GM23248 (cell line): ENCODE measurements at regions not wholly inside any gene's neighbourhood (a gene's known extent, or its start where the extent isn't known, plus 50 kb on each side); places are given as distances from the start of the nearest gene placed in this dataset.

ENCODE experiments used
- DNase-seq: peaks from one replicate; pipeline ENCODE4 v3.0.0-alpha.2; 2015
- H2AFZ ChIP-seq: fragments of 200-600 bp; sonication (generic); 2 replicates; pipeline ENCODE4 v1.6.1; 2016; ENCODE audit warnings: antibody characterized with exemption
- H3F3A ChIP-seq: fragments of 200-600 bp; sonication (generic); 2 replicates; pipeline ENCODE4 v1.6.1; 2016; ENCODE audit warnings: mild to moderate bottlenecking, antibody characterized with exemption, mixed run types; ENCODE audit not compliant: insufficient read depth
- H3K27ac ChIP-seq: fragments of 200-600 bp; sonication (generic); 2 replicates; pipeline ENCODE4 v1.5.1; 2016; ENCODE audit warnings: mild to moderate bottlenecking
- H3K27me3 ChIP-seq: fragments of 200-600 bp; sonication (generic); replicated peaks from 2 replicates; pipeline ENCODE4 v1.6.1; 2016; ENCODE audit warnings: mild to moderate bottlenecking; ENCODE audit not compliant: insufficient read depth
- H3K36me3 ChIP-seq: fragments of 200-600 bp; sonication (generic); 2 replicates; pipeline ENCODE4 v1.6.1; 2016; ENCODE audit warnings: low read depth, mild to moderate bottlenecking
- H3K4me1 ChIP-seq: fragments of 200-600 bp; sonication (generic); 2 replicates; pipeline ENCODE4 v1.6.1; 2016; ENCODE audit warnings: mild to moderate bottlenecking; ENCODE audit not compliant: insufficient read depth
- H3K4me2 ChIP-seq: fragments of 200-600 bp; sonication (generic); one replicate; pipeline ENCODE4 v1.6.1; 2016; ENCODE audit warnings: mild to moderate bottlenecking; ENCODE audit not compliant: unreplicated experiment
- H3K4me3 ChIP-seq: fragments of 200-600 bp; sonication (generic); 2 replicates; pipeline ENCODE4 v1.5.1; 2016; ENCODE audit warnings: mild to moderate bottlenecking
- H3K79me2 ChIP-seq: fragments of 200-600 bp; sonication (generic); 2 replicates; pipeline ENCODE4 v1.6.1; 2016; ENCODE audit warnings: mild to moderate bottlenecking; ENCODE audit not compliant: insufficient read depth
- H3K9ac ChIP-seq: fragments of 200-600 bp; sonication (generic); 2 replicates; pipeline ENCODE4 v1.6.1; 2016; ENCODE audit warnings: mild to moderate bottlenecking
- H3K9me2 ChIP-seq: fragments of 200-600 bp; sonication (generic); 2 replicates; pipeline ENCODE4 v1.6.1; 2016; ENCODE audit warnings: mixed run types, mild to moderate bottlenecking, moderate library complexity; ENCODE audit not compliant: insufficient read depth
- H3K9me3 ChIP-seq: fragments of 200-600 bp; sonication (generic); one replicate; pipeline ENCODE4 v1.6.1; 2017; ENCODE audit warnings: low read depth
- H4K20me1 ChIP-seq: fragments of 200-600 bp; sonication (generic); 2 replicates; pipeline ENCODE4 v1.6.0; 2016; ENCODE audit not compliant: insufficient read depth
- EZH2 ChIP-seq: fragments of 200-600 bp; sonication (generic); IDR thresholded peaks from 2 replicates; pipeline ENCODE4 v1.6.1; 2018; ENCODE audit warnings: antibody characterized with exemption, mild to moderate bottlenecking; ENCODE audit not compliant: insufficient read depth, poor library complexity, severe bottlenecking
- EZH2phosphoT487 ChIP-seq: fragments of 200-600 bp; sonication (generic); IDR thresholded peaks from 2 replicates; pipeline ENCODE4 v1.6.1; 2018; ENCODE audit warnings: antibody characterized with exemption, moderate library complexity, mild to moderate bottlenecking, low read depth; ENCODE audit not compliant: insufficient read depth
- WGBS, 2 experiments: methylation state at CpG; one replicate each; pipeline ENCODE4 v1.1.6; 2015 to 2017; ENCODE audit warnings: low lambda C conversion rate in 2 of 2, low coverage in 1 of 2; ENCODE audit errors: missing lambda C conversion rate in 2 of 2; 5-methylcytosine and 5-hydroxymethylcytosine counted together
- in situ Hi-C: fragments of 300-500 bp; cut with MboI; formaldehyde crosslinking; loops from 2 replicates; pipeline ENCODE4 v1.15.0; 2020

- H3K9me2 ChIP-seq = no peaks in the 10 kb centered on the region
- 31% methylated on average over 3 of the region's 3 CpGs for WGBS, 2 experiments
- no peaks in the 10 kb centered on the region for H3K79me2 ChIP-seq
- H2AFZ ChIP-seq = no peak overlapping the region
- no peaks in the 10 kb centered on the region for H3F3A ChIP-seq
- no peak overlapping the region for H3K9ac ChIP-seq
- no peaks in the 10 kb centered on the region for H3K36me3 ChIP-seq
- no peak overlapping the region for H3K4me3 ChIP-seq
- in situ Hi-C loops = no loop called here
- peak; percentile 22 for DNase-seq
- no peak overlapping the region for H3K4me2 ChIP-seq
- no peak for TF ChIP-seq EZH2phosphoT487
- no peak for TF ChIP-seq EZH2
- H3K9me3 ChIP-seq = no peaks in the 10 kb centered on the region
- no peaks in the 10 kb centered on the region for H3K27me3 ChIP-seq
- no peaks in the 10 kb centered on the region for H3K4me1 ChIP-seq
- H4K20me1 ChIP-seq = no peaks in the 10 kb centered on the region
- H3K27ac ChIP-seq = no peak overlapping the region
These were observed 117.8 kb upstream of the GMDS start for GRCh38 chr6:2363211-2363610.

GRCh38 chr6:2361195-2361594 lies 115.8 kb upstream of the GMDS start:
- in situ Hi-C loops = no loop called here
- 77 to 80% methylated on average over 5 of the region's 5 CpGs for WGBS, 2 experiments

GRCh38 chr6:2360716-2361115 lies 115.3 kb upstream of the GMDS start:
- in situ Hi-C loops = no loop called here
- H3F3A ChIP-seq = no peaks in the 10 kb centered on the region
- H3K4me3 ChIP-seq = no peak overlapping the region
- no peak overlapping the region for H3K9ac ChIP-seq
- no peaks in the 10 kb centered on the region for H3K9me3 ChIP-seq
- H3K27ac ChIP-seq = no peak overlapping the region
- H3K9me2 ChIP-seq = no peaks in the 10 kb centered on the region
- TF ChIP-seq EZH2phosphoT487 (no peak), EZH2 (no peak)
- WGBS, 2 experiments = 80 to 91% methylated on average over 5 of the region's 5 CpGs
- no peaks in the 10 kb centered on the region for H4K20me1 ChIP-seq
- no peaks in the 10 kb centered on the region for H3K79me2 ChIP-seq
- no peak for DNase-seq
- H3K36me3 ChIP-seq = no peaks in the 10 kb centered on the region
- H2AFZ ChIP-seq = no peak overlapping the region
- no peaks in the 10 kb centered on the region for H3K27me3 ChIP-seq
- no peaks in the 10 kb centered on the region for H3K4me1 ChIP-seq
- H3K4me2 ChIP-seq = no peak overlapping the region

More at GRCh38 chr6:2361195-2361594, 115.8 kb upstream of the GMDS start:
- DNase-seq = no peak
- TF ChIP-seq EZH2 (no peak), EZH2phosphoT487 (no peak)
- Histone ChIP-seq H3K4me1 (no peaks in the 10 kb centered on the region), H3K9ac (no peak overlapping the region), H4K20me1 (no peaks in the 10 kb centered on the region), H3K79me2 (no peaks in the 10 kb centered on the region), H3K4me3 (no peak overlapping the region), H2AFZ (no peak overlapping the region), H3K9me2 (no peaks in the 10 kb centered on the region), H3F3A (no peaks in the 10 kb centered on the region), H3K4me2 (no peak overlapping the region), H3K9me3 (no peaks in the 10 kb centered on the region), H3K27me3 (no peaks in the 10 kb centered on the region), H3K36me3 (no peaks in the 10 kb centered on the region), H3K27ac (no peak overlapping the region)

GRCh38 chr6:2360126-2360525 lies 114.7 kb upstream of the GMDS start:
- H3K9me3 ChIP-seq = no peaks in the 10 kb centered on the region
- H3F3A ChIP-seq = no peaks in the 10 kb centered on the region
- H3K4me1 ChIP-seq = no peaks in the 10 kb centered on the region
- no peak overlapping the region for H3K27ac ChIP-seq
- H3K9me2 ChIP-seq = no peaks in the 10 kb centered on the region
- no peak overlapping the region for H3K9ac ChIP-seq
- no peaks in the 10 kb centered on the region for H3K36me3 ChIP-seq
- H3K79me2 ChIP-seq = no peaks in the 10 kb centered on the region
- no peaks in the 10 kb centered on the region for H4K20me1 ChIP-seq
- H2AFZ ChIP-seq = no peak overlapping the region
- 54 to 55% methylated on average over 5 of the region's 5 CpGs for WGBS, 2 experiments
- no peak for DNase-seq
- H3K27me3 ChIP-seq = no peaks in the 10 kb centered on the region
- in situ Hi-C loops = no loop called here
- no peak for TF ChIP-seq EZH2
- no peak for TF ChIP-seq EZH2phosphoT487
- H3K4me3 ChIP-seq = no peak overlapping the region
- H3K4me2 ChIP-seq = no peak overlapping the region

DNA sequence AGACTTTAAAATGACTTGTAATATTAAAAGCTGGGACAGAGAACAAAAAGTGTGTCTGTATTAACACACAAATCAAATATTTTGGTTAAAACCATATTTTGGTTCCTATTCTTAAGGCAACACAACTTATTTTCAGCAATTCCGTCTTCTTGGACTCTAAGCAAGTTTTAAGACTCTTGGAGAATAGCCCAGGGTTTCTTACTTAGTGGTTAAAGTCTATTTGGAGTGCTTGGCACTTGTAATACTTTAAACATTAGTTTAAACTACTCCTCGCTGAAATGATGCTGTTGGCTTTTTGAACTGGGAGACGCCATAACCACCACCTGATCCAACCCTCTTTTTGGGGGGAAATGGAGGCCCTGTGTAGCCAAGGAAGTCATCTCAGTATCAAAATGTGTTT lies 109.7 kb upstream of the GMDS start:
- in situ Hi-C loops = loop anchor here (10.0 kb wide), 1 partner anchor 760 kb away; no protein-coding TSS in a partner anchor
- 54 to 66% methylated on average over 3 of the region's 3 CpGs for WGBS, 2 experiments

More for the DNA sequence above, 109.7 kb upstream of the GMDS start:
- Histone ChIP-seq H3K79me2 (no peaks in the 10 kb centered on the region), H2AFZ (no peak overlapping the region), H3K9me3 (no peaks in the 10 kb centered on the region), H3K27me3 (no peaks in the 10 kb centered on the region), H3K9ac (no peak overlapping the region), H3K4me2 (no peak overlapping the region), H4K20me1 (no peaks in the 10 kb centered on the region), H3K36me3 (no peaks in the 10 kb centered on the region), H3K4me1 (peaks cover 25% of the 10 kb centered on the region), H3F3A (peaks cover 12% of the 10 kb centered on the region), H3K4me3 (no peak overlapping the region), H3K27ac (no peak overlapping the region), H3K9me2 (no peaks in the 10 kb centered on the region)
- TF ChIP-seq EZH2phosphoT487 (no peak), EZH2 (no peak)
- DNase-seq = peak; percentile 14
